ENCODE measurements at regions not wholly inside any gene's neighbourhood (a gene's known extent, or its start where the extent isn't known, plus 50 kb on each side); places are given as distances from the start of the nearest gene placed in this dataset.

- no peak overlapping the region for H3K4me2 ChIP-seq (ENCODE audit: low read length)
Observed at GRCh38 chr5:109247986-109248385, 161.8 kb downstream of the PJA2 start.

GRCh38 chr5:109246841-109247592 lies 162.8 kb downstream of the PJA2 start:
- H3K36me3 ChIP-seq (ENCODE audit: insufficient read depth, low read length) = no peaks in the 10 kb centered on the region
- no peak overlapping the region for H3K27ac ChIP-seq (ENCODE audit: low read length)
- H3K4me3 ChIP-seq (ENCODE audit: low read length) = no peak overlapping the region
- no peaks in the 10 kb centered on the region for H3K79me2 ChIP-seq (replicated peaks; ENCODE audit: insufficient read depth, low read length)
- no peaks in the 10 kb centered on the region for H4K20me1 ChIP-seq (ENCODE audit: insufficient read depth)
- no peak overlapping the region for H3K4me2 ChIP-seq (ENCODE audit: low read length)
- no peaks in the 10 kb centered on the region for H3K9me2 ChIP-seq (ENCODE audit: insufficient read depth, low read length)
- H3K27me3 ChIP-seq (ENCODE audit: insufficient read depth, low read depth, low read length) = no peaks in the 10 kb centered on the region
- no peak overlapping the region for H2AFZ ChIP-seq (ENCODE audit: low read depth, low read length)
- H3F3A ChIP-seq (ENCODE audit: insufficient read depth, low read length, poor library complexity, severe bottlenecking) = no peaks in the 10 kb centered on the region
- peaks cover 5% of the 10 kb centered on the region for H3K9me3 ChIP-seq (ENCODE audit: low read length)
- no peak overlapping the region for H3K9ac ChIP-seq (ENCODE audit: low read length)
- TF ChIP-seq EP300 (conservative IDR thresholded peaks at IDR 0.05; ENCODE audit: poor library complexity, severe bottlenecking) (no peak), MXI1 (conservative IDR thresholded peaks at IDR 0.05; ENCODE audit: poor library complexity, severe bottlenecking) (no peak), POLR2AphosphoS5 (IDR thresholded peaks at IDR 0.05) (no peak), EZH2 (IDR thresholded peaks at IDR 0.05; ENCODE audit: borderline replicate concordance, insufficient read depth, low read length, poor library complexity, severe bottlenecking) (no peak), RAD21 (conservative IDR thresholded peaks at IDR 0.05) (no peak), SMC3 (conservative IDR thresholded peaks at IDR 0.05; ENCODE audit: poor library complexity) (no peak), REST (IDR thresholded peaks at IDR 0.05; ENCODE audit: borderline replicate concordance) (no peak), TAF1 (IDR thresholded peaks at IDR 0.05; ENCODE audit: low read depth) (no peak)

More at GRCh38 chr5:109247986-109248385, 161.8 kb downstream of the PJA2 start:
- Histone ChIP-seq H3K9me3 (ENCODE audit: low read length) (peaks cover 5% of the 10 kb centered on the region), H3K9me2 (ENCODE audit: insufficient read depth, low read length) (no peaks in the 10 kb centered on the region), H3F3A (ENCODE audit: insufficient read depth, low read length, poor library complexity, severe bottlenecking) (no peaks in the 10 kb centered on the region), H4K20me1 (ENCODE audit: insufficient read depth) (no peaks in the 10 kb centered on the region), H3K27me3 (ENCODE audit: insufficient read depth, low read depth, low read length) (no peaks in the 10 kb centered on the region), H3K9ac (ENCODE audit: low read length) (no peak overlapping the region), H3K79me2 (replicated peaks; ENCODE audit: insufficient read depth, low read length) (no peaks in the 10 kb centered on the region), H3K27ac (ENCODE audit: low read length) (no peak overlapping the region), H3K36me3 (ENCODE audit: insufficient read depth, low read length) (no peaks in the 10 kb centered on the region), H2AFZ (ENCODE audit: low read depth, low read length) (no peak overlapping the region), H3K4me3 (ENCODE audit: low read length) (no peak overlapping the region)
- no peak for TF ChIP-seq CTCF (IDR thresholded peaks at IDR 0.05; ENCODE audit: poor library complexity, severe bottlenecking)
- TF ChIP-seq MXI1 (conservative IDR thresholded peaks at IDR 0.05; ENCODE audit: poor library complexity, severe bottlenecking) = no peak
- TF ChIP-seq REST (IDR thresholded peaks at IDR 0.05; ENCODE audit: borderline replicate concordance) = no peak
- no peak for TF ChIP-seq EZH2 (IDR thresholded peaks at IDR 0.05; ENCODE audit: borderline replicate concordance, insufficient read depth, low read length, poor library complexity, severe bottlenecking)
- TF ChIP-seq EP300 (conservative IDR thresholded peaks at IDR 0.05; ENCODE audit: poor library complexity, severe bottlenecking) = no peak
- TF ChIP-seq TAF1 (IDR thresholded peaks at IDR 0.05; ENCODE audit: low read depth) = no peak
- no peak for TF ChIP-seq POLR2AphosphoS5 (IDR thresholded peaks at IDR 0.05)

All from neural cell (in vitro differentiated cells).